PC-3 (cell line): ENCODE measurements at regions not wholly inside any gene's neighbourhood (a gene's known extent, or its start where the extent isn't known, plus 50 kb on each side); places are given as distances from the start of the nearest gene placed in this dataset.

Source experiments
- ATAC-seq: fragments of 200-7000 bp; cut with Tn5 transposase; 2 replicates; pipeline ENCODE4 v1.9.1; 2020; ENCODE audit warnings: mild to moderate bottlenecking, moderate library complexity
- BruUV-seq: library from RNA; stranded (reverse); fragments of 400-500 nt; replicated peaks from 2 replicates; lab custom pipeline; 2021; lab: Mats Ljungman, UMichigan
- CTCF ChIA-PET: fragments of 300-600 bp; sonication (Branson Sonifier 250); formaldehyde crosslinking; loops from one replicate; lab custom pipeline; 2022; ENCODE audit warnings: antibody characterized with exemption; lab: Charles Lee
- POLR2A ChIA-PET: fragments of 300-600 bp; sonication (Branson Sonifier 250); formaldehyde crosslinking; loops from one replicate; lab custom pipeline; 2022; ENCODE audit warnings: antibody characterized with exemption; ENCODE audit not compliant: unreplicated experiment; lab: Charles Lee
- DNase-seq: peaks from one replicate; pipeline ENCODE4 v3.0.0-alpha.2; 2015
- H2AFZ ChIP-seq: fragments of 300-600 bp; sonication (generic); 2 replicates; pipeline ENCODE4 v1.6.0; 2016; ENCODE audit warnings: antibody characterized with exemption, low read length
- H3F3A ChIP-seq: fragments of 300-600 bp; sonication (generic); one replicate; pipeline ENCODE4 v1.6.0; 2017; ENCODE audit warnings: antibody characterized with exemption, low read length, control low read depth, mild to moderate bottlenecking; ENCODE audit not compliant: unreplicated experiment
- H3K27ac ChIP-seq: fragments of 300-600 bp; sonication (generic); 2 replicates; pipeline ENCODE4 v1.5.1; 2016; ENCODE audit warnings: mild to moderate bottlenecking, low read length
- H3K27me3 ChIP-seq: fragments of 300-600 bp; sonication (generic); 2 replicates; pipeline ENCODE4 v1.6.1; 2016; ENCODE audit warnings: low read length, mixed read lengths
- H3K36me3 ChIP-seq: fragments of 300-600 bp; sonication (generic); 2 replicates; pipeline ENCODE4 v1.6.1; 2016; ENCODE audit warnings: low read depth, mixed run types, low read length, mixed read lengths
- H3K4me1 ChIP-seq: fragments of 300-600 bp; sonication (generic); 2 replicates; pipeline ENCODE4 v1.5.1; 2016; ENCODE audit warnings: low read length; ENCODE audit not compliant: insufficient read depth
- H3K4me2 ChIP-seq: fragments of 300-600 bp; sonication (generic); 2 replicates; pipeline ENCODE4 v1.6.0; 2016; ENCODE audit warnings: low read length
- H3K4me3 ChIP-seq: fragments of 300-600 bp; sonication (generic); 2 replicates; pipeline ENCODE4 v1.5.1; 2016; ENCODE audit warnings: mild to moderate bottlenecking, low read length, mixed read lengths
- H3K79me2 ChIP-seq: fragments of 300-600 bp; sonication (generic); 2 replicates; pipeline ENCODE4 v1.6.1; 2017; ENCODE audit warnings: low read length, mixed read lengths
- H3K9ac ChIP-seq: fragments of 300-600 bp; sonication (generic); 2 replicates; pipeline ENCODE4 v1.6.0; 2016; ENCODE audit warnings: mild to moderate bottlenecking, low read length
- H3K9me2 ChIP-seq: fragments of 300-600 bp; sonication (generic); replicated peaks from 2 replicates; pipeline ENCODE4 v1.6.1; 2016; ENCODE audit warnings: mixed run types, low read length, mixed read lengths
- H3K9me3 ChIP-seq: fragments of 300-600 bp; sonication (generic); 2 replicates; pipeline ENCODE4 v1.6.1; 2016; ENCODE audit warnings: low read length, mixed read lengths
- H4K20me1 ChIP-seq: fragments of 300-600 bp; sonication (generic); 2 replicates; pipeline ENCODE4 v1.6.1; 2016; ENCODE audit warnings: low read length, mixed read lengths
- EZH2 ChIP-seq: fragments of 300-600 bp; sonication (generic); IDR thresholded peaks from one replicate; pipeline ENCODE4 v1.6.1; 2017; ENCODE audit warnings: antibody characterized with exemption, mild to moderate bottlenecking, low read length; ENCODE audit not compliant: unreplicated experiment
- EZH2phosphoT487 ChIP-seq: fragments of 300-600 bp; sonication (generic); IDR thresholded peaks from 2 replicates; pipeline ENCODE4 v1.6.1; 2018; ENCODE audit warnings: mild to moderate bottlenecking, antibody characterized with exemption, low read length, borderline replicate concordance
- intact Hi-C: fragments of 100-400 bp; cut with micrococcal nuclease; formaldehyde crosslinking; loops from 2 replicates; pipeline ENCODE4 v1.9.0; 2023
- TF ChIP-seq, protein P1 (sequence below): fragments of 300-600 bp; sonication (generic); conservative IDR thresholded peaks from 2 replicates; pipeline ENCODE4 v1.5.1; 2017; ENCODE audit warnings: antibody characterized with exemption, low read depth, mild to moderate bottlenecking, low read length

DNA sequence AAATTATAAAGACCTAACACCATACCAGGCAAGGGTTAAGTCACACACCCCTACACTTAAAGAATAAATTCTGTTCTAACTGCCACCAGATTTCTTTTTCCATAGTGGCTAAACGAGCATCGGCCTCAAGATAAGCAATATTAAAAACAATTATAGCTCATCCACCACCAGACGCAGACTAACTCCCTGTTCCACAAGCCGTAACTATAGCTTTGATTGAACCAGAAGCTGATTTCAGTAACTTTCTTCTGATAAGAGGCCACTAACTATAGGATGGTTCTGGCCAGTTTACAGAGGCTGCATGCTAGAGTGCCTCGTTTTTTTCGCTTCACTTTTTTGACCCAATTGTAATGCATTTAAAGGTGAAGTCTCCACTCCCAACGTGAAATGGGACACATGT, 238.8 kb downstream of the MRPL39 start:
- H4K20me1 ChIP-seq = no peaks in the 10 kb centered on the region
- ChIA-PET CTCF (no interaction called here), POLR2A (no interaction called here)
- ATAC-seq = no peak
- no peak overlapping the region for H3K9ac ChIP-seq
- H3K27me3 ChIP-seq = no peaks in the 10 kb centered on the region
- no peaks in the 10 kb centered on the region for H3K36me3 ChIP-seq
- H3K4me1 ChIP-seq = peaks cover 45% of the 10 kb centered on the region
- DNase-seq = no peak
- intact Hi-C loops = no loop called here
- H3K9me2 ChIP-seq = no peaks in the 10 kb centered on the region
- TF ChIP-seq EZH2phosphoT487 (no peak), EZH2 (no peak)
- TF ChIP-seq, protein P1, sequence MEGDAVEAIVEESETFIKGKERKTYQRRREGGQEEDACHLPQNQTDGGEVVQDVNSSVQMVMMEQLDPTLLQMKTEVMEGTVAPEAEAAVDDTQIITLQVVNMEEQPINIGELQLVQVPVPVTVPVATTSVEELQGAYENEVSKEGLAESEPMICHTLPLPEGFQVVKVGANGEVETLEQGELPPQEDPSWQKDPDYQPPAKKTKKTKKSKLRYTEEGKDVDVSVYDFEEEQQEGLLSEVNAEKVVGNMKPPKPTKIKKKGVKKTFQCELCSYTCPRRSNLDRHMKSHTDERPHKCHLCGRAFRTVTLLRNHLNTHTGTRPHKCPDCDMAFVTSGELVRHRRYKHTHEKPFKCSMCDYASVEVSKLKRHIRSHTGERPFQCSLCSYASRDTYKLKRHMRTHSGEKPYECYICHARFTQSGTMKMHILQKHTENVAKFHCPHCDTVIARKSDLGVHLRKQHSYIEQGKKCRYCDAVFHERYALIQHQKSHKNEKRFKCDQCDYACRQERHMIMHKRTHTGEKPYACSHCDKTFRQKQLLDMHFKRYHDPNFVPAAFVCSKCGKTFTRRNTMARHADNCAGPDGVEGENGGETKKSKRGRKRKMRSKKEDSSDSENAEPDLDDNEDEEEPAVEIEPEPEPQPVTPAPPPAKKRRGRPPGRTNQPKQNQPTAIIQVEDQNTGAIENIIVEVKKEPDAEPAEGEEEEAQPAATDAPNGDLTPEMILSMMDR = no peak
- no peak overlapping the region for H3K4me2 ChIP-seq
- H3K4me3 ChIP-seq = no peak overlapping the region
- no peak overlapping the region for H3K27ac ChIP-seq
- H3K9me3 ChIP-seq = no peaks in the 10 kb centered on the region
- H3F3A ChIP-seq = peaks cover 9% of the 10 kb centered on the region
- BruUV-seq = no TSS peak
- no peaks in the 10 kb centered on the region for H3K79me2 ChIP-seq
- H2AFZ ChIP-seq = no peak overlapping the region

DNA sequence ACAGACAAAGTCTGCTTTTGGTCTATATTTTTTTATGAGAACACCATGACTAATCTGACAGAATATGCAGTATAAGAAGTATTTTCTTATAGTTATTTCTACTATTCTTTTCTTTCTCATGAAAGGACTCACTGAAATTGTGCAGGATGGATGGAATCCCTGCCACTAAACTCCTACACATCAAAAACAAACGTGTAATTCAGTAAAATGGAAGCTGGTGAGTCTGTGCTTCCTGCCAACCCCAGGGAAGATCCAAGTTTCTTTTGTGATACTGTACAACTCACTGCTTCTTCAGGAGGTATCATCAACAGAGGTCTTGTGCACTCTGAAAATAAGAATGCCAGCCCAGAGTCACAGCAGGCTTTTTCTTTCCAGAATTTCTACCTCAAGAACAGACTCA, 241.2 kb downstream of the MRPL39 start:
- no peaks in the 10 kb centered on the region for H3K27me3 ChIP-seq
- no peaks in the 10 kb centered on the region for H3K9me3 ChIP-seq
- TF ChIP-seq EZH2phosphoT487 (no peak), EZH2 (no peak)
- TF ChIP-seq, protein P1 = no peak
- peaks cover 9% of the 10 kb centered on the region for H3F3A ChIP-seq
- H3K27ac ChIP-seq = no peak overlapping the region
- no peaks in the 10 kb centered on the region for H4K20me1 ChIP-seq
- H3K4me3 ChIP-seq = no peak overlapping the region
- peaks cover 35% of the 10 kb centered on the region for H3K4me1 ChIP-seq
- H3K9ac ChIP-seq = no peak overlapping the region
- intact Hi-C loops = no loop called here
- BruUV-seq = no TSS peak
- H3K4me2 ChIP-seq = no peak overlapping the region
- CTCF ChIA-PET = no interaction called here
- no peaks in the 10 kb centered on the region for H3K79me2 ChIP-seq
- ATAC-seq (no peak), DNase-seq (no peak)
- no peaks in the 10 kb centered on the region for H3K9me2 ChIP-seq
- POLR2A ChIA-PET = no interaction called here
- H2AFZ ChIP-seq = no peak overlapping the region
- H3K36me3 ChIP-seq = no peaks in the 10 kb centered on the region

DNA sequence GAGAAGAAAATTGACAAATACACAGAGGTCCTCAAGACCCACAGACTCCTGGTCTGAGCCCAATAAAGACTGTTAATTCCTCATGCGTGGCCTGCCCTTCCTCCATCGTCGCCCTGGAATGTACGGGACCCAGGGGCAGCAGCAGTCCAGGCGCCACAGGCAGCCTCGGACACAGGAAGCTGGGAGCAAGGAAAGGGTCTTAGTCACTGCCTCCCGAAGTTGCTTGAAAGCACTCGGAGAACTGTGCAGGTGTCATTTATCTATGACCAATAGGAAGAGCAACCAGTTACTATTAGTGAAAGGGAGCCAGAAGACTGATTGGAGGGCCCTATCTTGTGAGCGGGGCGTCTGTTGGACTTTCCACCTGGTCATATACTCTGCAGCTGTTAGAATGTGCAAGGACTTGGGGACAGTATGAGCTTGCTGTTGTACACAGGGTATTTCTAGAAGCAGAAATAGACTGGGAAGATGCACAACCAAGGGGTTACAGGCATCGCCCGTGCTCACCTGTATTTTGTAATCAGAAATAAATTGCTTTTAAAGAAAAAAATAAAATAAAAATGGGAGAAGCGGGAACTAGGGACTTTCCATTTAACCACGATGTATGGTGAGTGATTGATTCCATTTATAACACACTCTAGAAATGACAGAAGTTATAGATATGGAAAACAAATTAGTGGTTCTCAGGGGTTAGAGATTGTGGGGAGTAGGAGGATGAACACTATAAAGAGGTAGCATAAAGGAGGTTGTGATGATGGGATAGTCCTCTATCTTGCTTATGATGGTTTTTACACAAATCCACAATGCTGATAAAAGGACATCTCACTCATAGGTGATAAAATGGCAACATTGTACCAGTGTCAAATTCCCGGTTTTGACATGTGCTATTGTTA, 244.7 kb downstream of the MRPL39 start:
- TF ChIP-seq EZH2 (no peak), EZH2phosphoT487 (no peak)
- TF ChIP-seq, protein P1 = no peak
- intact Hi-C loops = no loop called here
- Histone ChIP-seq H3K4me3 (no peak overlapping the region), H3K4me1 (peaks cover 30% of the 10 kb centered on the region), H3K9me3 (no peaks in the 10 kb centered on the region), H3K9me2 (no peaks in the 10 kb centered on the region), H3K36me3 (no peaks in the 10 kb centered on the region), H2AFZ (no peak overlapping the region), H3F3A (no peaks in the 10 kb centered on the region), H3K79me2 (no peaks in the 10 kb centered on the region), H3K9ac (no peak overlapping the region), H4K20me1 (no peaks in the 10 kb centered on the region), H3K4me2 (no peak overlapping the region), H3K27me3 (no peaks in the 10 kb centered on the region), H3K27ac (no peak overlapping the region)
- no peak for DNase-seq
- CTCF ChIA-PET = no interaction called here
- POLR2A ChIA-PET = no interaction called here
- no TSS peak for BruUV-seq
- ATAC-seq = no peak
